GM12892 (cell line): ENCODE measurements at regions not wholly inside any gene's neighbourhood (a gene's known extent, or its start where the extent isn't known, plus 50 kb on each side); places are given as distances from the start of the nearest gene placed in this dataset.

Experiments
- POLR2A ChIP-seq: IDR thresholded peaks from 2 replicates; pipeline ENCODE4 v1.6.1; 2011; ENCODE audit warnings: low read depth, low read length, control low read depth
- POLR2AphosphoS5 ChIP-seq: IDR thresholded peaks from 2 replicates; pipeline ENCODE4 v1.6.1; 2011; ENCODE audit warnings: low read depth, low read length, control low read depth

GRCh38 chr15:39269821-39270220, 311.1 kb upstream of the THBS1 start:
- no peak for TF ChIP-seq POLR2A
- TF ChIP-seq POLR2AphosphoS5, result no peak
